ENCODE measurements at regions not wholly inside any gene's neighbourhood (a gene's known extent, or its start where the extent isn't known, plus 50 kb on each side); places are given as distances from the start of the nearest gene placed in this dataset.

GRCh38 chr2:152820048-152820447, 101.6 kb downstream of the ARL6IP6 start:
- no peaks in the 10 kb centered on the region for H3K36me3 ChIP-seq (ENCODE audit: control insufficient read depth in 1 of 2, insufficient read depth in 2 of 2, low read length in 2 of 2)
- intact Hi-C loops (cut with micrococcal nuclease) = no loop called here

GRCh38 chr2:152815634-152816257, 97.3 kb downstream of the ARL6IP6 start:
- no TSS peak for BruUV-seq (replicated peaks)
- H3K4me3 ChIP-seq (replicated peaks in 1 of 2; ENCODE audit: low read depth in 1 of 2, low read length in 2 of 2) = no peak overlapping the region
- no peak overlapping the region for H3K9ac ChIP-seq (ENCODE audit: low read length)
- intact Hi-C loops (cut with micrococcal nuclease) = no loop called here
- ChIA-PET POLR2A (no interaction called here), CTCF (no interaction called here), RAD21 (ENCODE audit: low non-redundant PET in 1 of 2, low total read pairs in 2 of 2, uncharacterized antibody in 2 of 2, unreplicated experiment in 2 of 2) (no interaction called here)
- no peaks in the 10 kb centered on the region for H3K9me3 ChIP-seq (ENCODE audit: control insufficient read depth in 1 of 2, insufficient read depth in 1 of 2, low read depth in 1 of 2, low read length in 2 of 2)
- H3K79me2 ChIP-seq (ENCODE audit: insufficient read depth, low read length) = no peaks in the 10 kb centered on the region
- no peak for DNase-seq (ENCODE audit: low read depth, low spot score)
- no peaks in the 10 kb centered on the region for H3K27me3 ChIP-seq (ENCODE audit: insufficient read depth, low read length)
- peaks cover 0 to 7% of the 10 kb centered on the region in 2 experiments; a peak in 1 of 4 replicates for H3K4me1 ChIP-seq (ENCODE audit: control insufficient read depth in 1 of 2, insufficient read depth in 2 of 2, low read length in 2 of 2)
- H3K27ac ChIP-seq (ENCODE audit: low read depth, low read length) = no peak overlapping the region
- H3K4me2 ChIP-seq (ENCODE audit: low read length) = no peak overlapping the region
- no peaks in the 10 kb centered on the region for H4K20me1 ChIP-seq (ENCODE audit: insufficient read depth)
- H3K9me2 ChIP-seq (ENCODE audit: insufficient read depth) = no peaks in the 10 kb centered on the region
- H2AFZ ChIP-seq (ENCODE audit: low read depth, low read length, poor library complexity, severe bottlenecking) = no peak overlapping the region
- no peaks in the 10 kb centered on the region for H3K36me3 ChIP-seq (ENCODE audit: control insufficient read depth in 1 of 2, insufficient read depth in 2 of 2, low read length in 2 of 2)
- no peak for ATAC-seq
- TF ChIP-seq EZH2 (IDR thresholded peaks at IDR 0.05) (no peak), ELF1 (IDR thresholded peaks at IDR 0.05; ENCODE audit: borderline replicate concordance, low read depth) (no peak), RAD21 (IDR thresholded peaks at IDR 0.05; ENCODE audit: low read depth) (no peak), JUND (IDR thresholded peaks at IDR 0.05) (no peak), CBX3 (IDR thresholded peaks at IDR 0.05; ENCODE audit: low read depth) (no peak), ZFX (IDR thresholded peaks at IDR 0.05) (no peak), ZNF274 (IDR thresholded peaks at IDR 0.05; ENCODE audit: low read depth, low read length) (no peak), CEBPB (IDR thresholded peaks at IDR 0.05; ENCODE audit: low read depth) (no peak), REST (IDR thresholded peaks at IDR 0.05; ENCODE audit: low read depth) (no peak), SP1 (IDR thresholded peaks at IDR 0.05; ENCODE audit: low read depth) (no peak), EZH2phosphoT487 (IDR thresholded peaks at IDR 0.05; ENCODE audit: borderline replicate concordance) (no peak)

More at GRCh38 chr2:152820048-152820447, 101.6 kb downstream of the ARL6IP6 start:
- ChIA-PET POLR2A (no interaction called here), RAD21 (ENCODE audit: low non-redundant PET in 1 of 2, low total read pairs in 2 of 2, uncharacterized antibody in 2 of 2, unreplicated experiment in 2 of 2) (no interaction called here), CTCF (no interaction called here)
- Histone ChIP-seq H3K79me2 (ENCODE audit: insufficient read depth, low read length) (no peaks in the 10 kb centered on the region), H3K4me2 (ENCODE audit: low read length) (no peak overlapping the region), H3K27me3 (ENCODE audit: insufficient read depth, low read length) (no peaks in the 10 kb centered on the region), H3K9me3 (ENCODE audit: control insufficient read depth in 1 of 2, insufficient read depth in 1 of 2, low read depth in 1 of 2, low read length in 2 of 2) (no peaks in the 10 kb centered on the region), H3K9ac (ENCODE audit: low read length) (no peak overlapping the region), H4K20me1 (ENCODE audit: insufficient read depth) (no peaks in the 10 kb centered on the region), H3K4me1 (ENCODE audit: control insufficient read depth in 1 of 2, insufficient read depth in 2 of 2, low read length in 2 of 2) (no peaks in the 10 kb centered on the region), H2AFZ (ENCODE audit: low read depth, low read length, poor library complexity, severe bottlenecking) (no peak overlapping the region), H3K4me3 (replicated peaks in 1 of 2; ENCODE audit: low read depth in 1 of 2, low read length in 2 of 2) (no peak overlapping the region), H3K27ac (ENCODE audit: low read depth, low read length) (no peak overlapping the region), H3K9me2 (ENCODE audit: insufficient read depth) (no peaks in the 10 kb centered on the region; the same call in 1 of the 2 replicates)
- no peak for ATAC-seq
- no peak for DNase-seq (ENCODE audit: low read depth, low spot score)
- BruUV-seq (replicated peaks) = no TSS peak
- TF ChIP-seq EGR1 (IDR thresholded peaks at IDR 0.05; ENCODE audit: low read depth) = no peak
- TF ChIP-seq ZBTB33 (IDR thresholded peaks at IDR 0.05; ENCODE audit: extremely low read depth, insufficient replicate concordance, low read length) = no peak
- no peak for TF ChIP-seq JUND (IDR thresholded peaks at IDR 0.05)
- no peak for TF ChIP-seq POLR2A (IDR thresholded peaks at IDR 0.05; ENCODE audit: borderline replicate concordance, extremely low read depth, insufficient read depth, insufficient read length)
- TF ChIP-seq POLR2AphosphoS5 (IDR thresholded peaks at IDR 0.05; ENCODE audit: low read depth, low read length) = no peak
- no peak for TF ChIP-seq YY1 (IDR thresholded peaks at IDR 0.05; ENCODE audit: extremely low read depth, insufficient replicate concordance, low read depth, low read length)

All from HCT116 (cell line).